Mucosa of rectum (tissue), 2 donors: ENCODE measurements at regions not wholly inside any gene's neighbourhood (a gene's known extent, or its start where the extent isn't known, plus 50 kb on each side); places are given as distances from the start of the nearest gene placed in this dataset.

ENCODE experiments used
- H3K27ac ChIP-seq, 2 donors: one replicate each; pipeline ENCODE4 v1.7.0; 2013; ENCODE audit warnings: inconsistent platforms in 2 of 2, low read depth in 2 of 2, low read length in 2 of 2
- H3K27me3 ChIP-seq, 2 donors: one replicate each; pipeline ENCODE4 v1.7.0; 2013; ENCODE audit warnings: low read length in 2 of 2; ENCODE audit not compliant: control insufficient read depth in 2 of 2, insufficient read depth in 2 of 2
- H3K36me3 ChIP-seq, 2 donors: one replicate each; pipeline ENCODE4 v1.7.0; 2013; ENCODE audit warnings: low read length in 2 of 2; ENCODE audit not compliant: control insufficient read depth in 2 of 2, insufficient read depth in 2 of 2
- H3K4me1 ChIP-seq, 2 donors: one replicate each; pipeline ENCODE4 v1.7.0; 2013; ENCODE audit warnings: low read length in 2 of 2, mild to moderate bottlenecking in 1 of 2; ENCODE audit not compliant: control insufficient read depth in 2 of 2, insufficient read depth in 2 of 2
- H3K4me3 ChIP-seq, 2 donors: one replicate each; pipeline ENCODE4 v1.7.0; 2013; ENCODE audit warnings: low read length in 2 of 2
- H3K9ac ChIP-seq, 2 donors: one replicate each; pipeline ENCODE4 v1.7.0; 2013; ENCODE audit warnings: low read length in 2 of 2, low read depth in 1 of 2, mild to moderate bottlenecking in 1 of 2
- H3K9me3 ChIP-seq, 2 donors: one replicate each; pipeline ENCODE4 v1.7.0; 2013; ENCODE audit warnings: low read length in 2 of 2; ENCODE audit not compliant: control insufficient read depth in 2 of 2
- donor health status: healthy.
- donor health status: Normal muscosa, but diverticular disease.

DNA sequence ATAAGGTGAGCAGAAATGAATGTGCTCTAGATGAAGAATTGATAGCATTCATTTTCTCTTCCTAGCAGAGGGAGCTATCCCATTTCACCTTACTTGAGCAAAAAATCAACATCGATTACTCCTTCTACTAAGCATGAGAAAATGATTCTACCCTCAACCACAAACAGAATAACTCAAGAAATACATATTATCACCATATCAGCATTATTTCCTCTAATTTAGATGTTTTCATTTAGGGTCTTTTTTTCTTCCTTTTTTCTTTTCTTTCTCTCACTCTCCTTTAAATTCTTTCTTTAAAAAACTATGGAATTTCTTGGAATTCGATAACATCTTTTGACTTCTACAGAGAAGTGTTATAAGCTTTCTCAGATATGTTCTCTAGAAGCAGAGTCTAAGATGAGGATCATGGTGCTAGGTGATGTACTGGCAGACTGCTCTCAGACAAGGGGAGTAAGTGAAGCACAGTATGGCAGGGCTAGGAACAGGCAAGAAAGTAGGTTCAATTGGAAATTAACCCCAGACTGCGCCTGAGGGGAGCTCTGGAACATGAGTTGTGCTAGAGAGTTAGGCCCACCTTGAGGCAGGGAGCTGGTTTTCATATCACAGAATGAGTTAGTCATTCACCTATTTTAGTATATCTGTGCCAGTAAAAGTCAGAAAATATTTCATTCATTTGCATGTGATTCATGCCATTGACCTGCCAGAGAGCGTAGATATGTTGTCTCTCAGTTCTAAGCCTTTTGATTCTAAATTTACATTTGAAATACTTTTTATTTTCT, 279.2 kb upstream of the KCNH8 start:
- Histone ChIP-seq H3K9me3 (no peaks in the 10 kb centered on the region), H3K36me3 (no peaks in the 10 kb centered on the region), H3K4me3 (no peak overlapping the region), H3K4me1 (no peaks in the 10 kb centered on the region), H3K9ac (no peak overlapping the region), H3K27me3 (no peaks in the 10 kb centered on the region), H3K27ac (no peak overlapping the region)

DNA sequence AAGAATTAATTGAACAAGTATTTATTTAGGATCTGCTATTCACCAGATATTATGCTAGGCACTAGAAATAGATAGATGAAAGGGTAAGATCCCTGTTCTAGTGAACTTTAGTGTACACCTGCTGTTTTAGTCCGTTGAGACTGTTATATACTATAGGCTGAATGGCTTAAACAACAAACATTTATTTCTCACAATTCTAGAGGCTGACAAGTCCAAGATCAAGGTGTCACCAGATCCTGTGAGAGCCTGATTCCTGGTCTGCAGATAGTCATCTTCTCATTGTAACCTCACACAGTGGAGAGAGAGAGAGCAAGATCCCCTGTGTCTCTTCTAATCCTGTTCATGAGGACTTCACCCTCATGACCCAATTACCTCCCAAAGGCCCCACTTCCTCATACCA, 281.4 kb upstream of the KCNH8 start:
- H3K27ac ChIP-seq: no peak overlapping the region

DNA sequence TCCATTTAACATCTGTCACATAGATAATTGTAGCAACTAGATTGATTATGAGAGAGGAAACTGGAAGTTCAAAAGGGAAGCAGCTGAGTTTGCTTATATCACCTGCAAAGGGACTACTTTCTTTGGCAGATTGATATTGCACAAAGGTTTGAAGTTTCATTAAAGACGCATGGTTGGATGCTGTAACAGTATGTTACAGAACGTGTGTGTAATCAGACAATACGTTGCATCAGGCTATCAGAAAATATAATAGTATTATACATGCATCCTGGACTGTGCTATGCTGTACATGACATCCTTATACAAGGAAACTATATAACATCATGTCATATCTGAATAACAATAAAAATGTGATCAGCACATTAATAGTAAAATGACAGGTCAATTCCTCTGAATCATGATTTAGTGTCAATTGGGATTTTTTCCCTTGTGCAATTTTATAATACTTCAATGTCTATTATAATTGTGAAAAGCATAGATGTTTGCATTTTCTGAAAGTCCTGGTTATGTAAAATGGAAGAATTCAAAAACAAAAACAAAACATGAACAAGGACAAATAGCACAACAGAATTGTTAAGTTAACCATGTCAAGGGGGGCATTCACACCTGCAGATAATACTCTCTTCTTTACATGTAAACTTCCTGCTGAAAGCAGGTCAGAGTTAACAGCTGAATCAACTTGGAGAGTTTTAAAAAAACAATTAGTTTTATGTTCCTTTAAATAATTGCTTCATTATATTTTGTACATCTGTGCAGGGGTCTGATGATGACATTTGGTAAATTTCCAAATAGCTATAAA, 283.2 kb upstream of the KCNH8 start:
- Histone ChIP-seq H3K4me1 (no peaks in the 10 kb centered on the region), H3K27me3 (no peaks in the 10 kb centered on the region), H3K27ac (no peak overlapping the region), H3K9me3 (no peaks in the 10 kb centered on the region), H3K36me3 (no peaks in the 10 kb centered on the region), H3K9ac (no peak overlapping the region), H3K4me3 (no peak overlapping the region)

More for the DNA sequence above, 281.4 kb upstream of the KCNH8 start:
- no peaks in the 10 kb centered on the region for H3K4me1 ChIP-seq
- H3K27me3 ChIP-seq: no peaks in the 10 kb centered on the region
- no peak overlapping the region for H3K4me3 ChIP-seq
- H3K9me3 ChIP-seq: no peaks in the 10 kb centered on the region
- H3K9ac ChIP-seq: no peak overlapping the region
- H3K36me3 ChIP-seq: no peaks in the 10 kb centered on the region

DNA sequence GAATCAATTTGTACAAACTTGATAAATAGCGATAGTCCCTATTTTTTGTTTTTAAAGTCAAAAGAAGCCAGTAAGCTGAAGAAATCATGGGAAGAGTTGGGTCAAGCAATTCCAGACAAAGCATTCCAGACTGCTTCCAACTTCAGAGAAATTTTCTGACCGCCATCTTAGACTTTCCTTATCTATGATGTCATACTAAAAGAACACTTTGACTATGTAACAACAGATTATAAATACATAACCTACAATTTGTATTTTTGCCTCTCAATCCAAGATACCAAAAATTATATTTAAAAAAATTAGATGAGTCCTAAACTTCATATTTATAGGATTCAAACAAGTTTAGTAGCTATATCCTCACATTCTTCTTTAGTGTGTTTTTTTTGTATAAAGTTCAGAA, 286.2 kb upstream of the KCNH8 start:
- Histone ChIP-seq H3K9me3 (no peaks in the 10 kb centered on the region), H3K36me3 (no peaks in the 10 kb centered on the region), H3K4me3 (no peak overlapping the region), H3K27me3 (no peaks in the 10 kb centered on the region), H3K9ac (no peak overlapping the region), H3K4me1 (no peaks in the 10 kb centered on the region), H3K27ac (no peak overlapping the region)

DNA sequence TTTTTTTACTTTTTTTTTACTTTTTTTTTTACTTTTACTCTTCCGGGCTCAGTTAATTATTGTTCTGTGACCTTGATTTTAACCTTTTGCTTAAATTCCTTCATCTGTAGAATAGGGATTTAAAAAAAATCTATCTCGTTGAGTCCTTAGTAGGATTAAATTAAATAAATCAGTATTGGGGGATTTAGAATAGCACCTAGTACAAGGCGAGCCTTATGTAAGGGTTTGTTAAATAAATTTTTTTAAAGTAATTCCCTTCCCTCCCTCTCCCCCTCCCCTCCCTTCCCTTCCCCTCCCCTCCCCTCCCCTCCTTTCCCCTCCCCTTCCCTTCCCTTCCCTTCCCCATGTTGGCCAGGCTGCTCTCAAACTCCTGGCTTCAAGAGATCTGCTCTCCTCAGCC, 287.2 kb upstream of the KCNH8 start:
- Histone ChIP-seq H3K27me3 (no peaks in the 10 kb centered on the region), H3K36me3 (no peaks in the 10 kb centered on the region), H3K4me1 (no peaks in the 10 kb centered on the region), H3K9me3 (no peaks in the 10 kb centered on the region), H3K4me3 (no peak overlapping the region), H3K9ac (no peak overlapping the region), H3K27ac (no peak overlapping the region)

DNA sequence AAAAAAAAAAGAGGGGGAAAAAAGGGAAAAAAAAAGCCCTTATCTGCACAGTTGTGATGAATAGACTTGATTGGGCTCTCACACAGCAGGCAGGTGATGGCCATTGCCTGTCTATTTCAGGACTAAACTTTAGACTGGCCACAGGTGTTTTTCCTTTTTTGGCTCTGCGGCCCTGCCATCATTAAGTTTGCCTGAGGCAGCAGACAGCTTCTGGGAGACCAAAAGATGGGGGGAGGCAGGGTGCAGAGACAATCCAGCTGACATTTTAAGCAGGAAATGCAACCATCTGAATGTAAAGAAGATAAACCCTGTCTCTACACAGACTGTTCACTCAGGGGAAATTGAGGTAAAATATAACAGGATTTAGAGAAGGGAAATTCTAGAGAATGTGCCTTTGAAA, 295.0 kb upstream of the KCNH8 start:
- Histone ChIP-seq H3K9me3 (no peaks in the 10 kb centered on the region), H3K4me3 (no peak overlapping the region), H3K36me3 (no peaks in the 10 kb centered on the region), H3K27me3 (no peaks in the 10 kb centered on the region), H3K27ac (no peak overlapping the region), H3K4me1 (no peaks in the 10 kb centered on the region), H3K9ac (no peak overlapping the region)

DNA sequence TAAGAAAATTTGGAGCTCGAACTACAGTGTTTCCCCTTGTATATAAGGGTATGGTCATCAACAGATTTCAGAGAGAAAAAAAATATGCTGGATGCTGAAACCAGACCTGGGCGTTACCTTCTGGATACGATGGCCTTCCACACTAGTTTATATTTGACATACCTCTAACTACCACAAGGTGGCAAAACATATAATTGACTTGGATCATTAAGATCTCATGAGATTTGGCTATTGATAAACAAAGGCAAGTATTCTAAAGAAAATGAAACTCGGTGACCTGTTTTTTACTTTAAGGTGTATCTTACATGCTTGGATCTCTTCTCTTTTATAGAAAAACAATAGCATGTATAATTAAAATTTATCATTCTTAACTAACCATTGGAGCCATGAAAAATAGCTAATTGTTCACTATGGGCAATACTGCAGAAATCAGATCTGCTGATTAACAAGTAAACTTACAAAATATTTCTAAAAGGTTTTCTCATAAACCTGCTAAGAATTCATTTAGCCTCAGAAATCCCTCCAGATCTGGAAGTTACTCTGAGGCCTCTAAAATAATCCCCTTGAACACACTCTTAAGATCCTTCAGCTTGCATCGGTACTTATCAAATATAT, 300.6 kb upstream of the KCNH8 start:
- Histone ChIP-seq H3K9ac (no peak overlapping the region), H3K27ac (no peak overlapping the region), H3K4me3 (no peak overlapping the region), H3K4me1 (no peaks in the 10 kb centered on the region), H3K36me3 (no peaks in the 10 kb centered on the region), H3K27me3 (no peaks in the 10 kb centered on the region), H3K9me3 (no peaks in the 10 kb centered on the region)

DNA sequence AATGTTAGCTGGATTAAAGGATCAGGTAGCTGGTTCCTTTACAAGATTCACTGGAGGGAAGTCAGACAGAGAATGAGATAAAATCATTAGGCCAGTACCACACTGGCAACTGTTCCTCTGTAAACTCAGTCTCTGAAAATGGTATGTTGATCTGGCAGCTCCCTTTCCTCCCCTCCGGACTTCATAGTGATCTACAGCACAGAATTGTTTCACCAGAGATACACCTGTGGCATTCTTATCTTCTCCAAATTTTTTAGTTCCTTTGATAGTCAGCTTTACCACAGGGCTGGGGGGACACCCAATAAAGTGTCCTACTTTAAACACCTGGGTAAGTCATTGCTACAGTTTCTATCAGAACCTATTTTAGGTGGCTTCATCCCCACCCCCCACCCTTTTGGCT, 304.3 kb upstream of the KCNH8 start:
- Histone ChIP-seq H3K9me3 (no peaks in the 10 kb centered on the region), H3K36me3 (no peaks in the 10 kb centered on the region), H3K27me3 (no peaks in the 10 kb centered on the region), H3K4me1 (no peaks in the 10 kb centered on the region), H3K27ac (no peak overlapping the region), H3K4me3 (no peak overlapping the region), H3K9ac (no peak overlapping the region)

DNA sequence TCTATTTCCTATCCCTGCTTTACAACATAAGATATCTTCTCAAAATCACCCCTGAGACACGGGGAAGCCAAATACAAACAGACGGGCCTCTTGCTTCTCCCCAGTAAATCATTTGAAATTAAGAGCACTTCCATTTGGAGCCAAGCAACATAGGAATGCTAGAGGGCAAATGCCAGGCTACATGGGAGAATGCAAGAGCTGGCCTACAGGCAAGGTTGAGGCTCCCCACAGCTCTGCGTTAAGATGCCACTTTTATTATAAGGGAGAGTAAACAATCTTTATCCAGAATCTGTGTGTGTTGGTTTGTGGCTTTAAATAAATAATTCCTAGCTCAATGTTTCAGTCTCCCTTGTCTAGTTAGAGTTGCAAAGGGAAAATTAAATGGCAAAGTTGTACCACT, 305.1 kb upstream of the KCNH8 start:
- no peak overlapping the region for H3K4me3 ChIP-seq
- no peaks in the 10 kb centered on the region for H3K4me1 ChIP-seq
- H3K9ac ChIP-seq: no peak overlapping the region
- H3K27me3 ChIP-seq: no peaks in the 10 kb centered on the region
- no peaks in the 10 kb centered on the region for H3K9me3 ChIP-seq
- no peaks in the 10 kb centered on the region for H3K36me3 ChIP-seq
- no peak overlapping the region for H3K27ac ChIP-seq
